ENCODE measurements at regions not wholly inside any gene's neighbourhood (a gene's known extent, or its start where the extent isn't known, plus 50 kb on each side); places are given as distances from the start of the nearest gene placed in this dataset.

GRCh38 chr7:19963695-19964094 lies 190.3 kb upstream of the TMEM196 start:
- TF ChIP-seq POLR2AphosphoS5 (IDR thresholded peaks at IDR 0.05) (no peak), EP300 (IDR thresholded peaks at IDR 0.05) (no peak), POLR2A (IDR thresholded peaks at IDR 0.05) (no peak)
- TF ChIP-seq, protein P1, sequence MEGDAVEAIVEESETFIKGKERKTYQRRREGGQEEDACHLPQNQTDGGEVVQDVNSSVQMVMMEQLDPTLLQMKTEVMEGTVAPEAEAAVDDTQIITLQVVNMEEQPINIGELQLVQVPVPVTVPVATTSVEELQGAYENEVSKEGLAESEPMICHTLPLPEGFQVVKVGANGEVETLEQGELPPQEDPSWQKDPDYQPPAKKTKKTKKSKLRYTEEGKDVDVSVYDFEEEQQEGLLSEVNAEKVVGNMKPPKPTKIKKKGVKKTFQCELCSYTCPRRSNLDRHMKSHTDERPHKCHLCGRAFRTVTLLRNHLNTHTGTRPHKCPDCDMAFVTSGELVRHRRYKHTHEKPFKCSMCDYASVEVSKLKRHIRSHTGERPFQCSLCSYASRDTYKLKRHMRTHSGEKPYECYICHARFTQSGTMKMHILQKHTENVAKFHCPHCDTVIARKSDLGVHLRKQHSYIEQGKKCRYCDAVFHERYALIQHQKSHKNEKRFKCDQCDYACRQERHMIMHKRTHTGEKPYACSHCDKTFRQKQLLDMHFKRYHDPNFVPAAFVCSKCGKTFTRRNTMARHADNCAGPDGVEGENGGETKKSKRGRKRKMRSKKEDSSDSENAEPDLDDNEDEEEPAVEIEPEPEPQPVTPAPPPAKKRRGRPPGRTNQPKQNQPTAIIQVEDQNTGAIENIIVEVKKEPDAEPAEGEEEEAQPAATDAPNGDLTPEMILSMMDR (IDR thresholded peaks at IDR 0.05) = no peak

Data from gastroesophageal sphincter (tissue), 3 donors.